ENCODE measurements at regions not wholly inside any gene's neighbourhood (a gene's known extent, or its start where the extent isn't known, plus 50 kb on each side); places are given as distances from the start of the nearest gene placed in this dataset.

- TF ChIP-seq, protein P1, sequence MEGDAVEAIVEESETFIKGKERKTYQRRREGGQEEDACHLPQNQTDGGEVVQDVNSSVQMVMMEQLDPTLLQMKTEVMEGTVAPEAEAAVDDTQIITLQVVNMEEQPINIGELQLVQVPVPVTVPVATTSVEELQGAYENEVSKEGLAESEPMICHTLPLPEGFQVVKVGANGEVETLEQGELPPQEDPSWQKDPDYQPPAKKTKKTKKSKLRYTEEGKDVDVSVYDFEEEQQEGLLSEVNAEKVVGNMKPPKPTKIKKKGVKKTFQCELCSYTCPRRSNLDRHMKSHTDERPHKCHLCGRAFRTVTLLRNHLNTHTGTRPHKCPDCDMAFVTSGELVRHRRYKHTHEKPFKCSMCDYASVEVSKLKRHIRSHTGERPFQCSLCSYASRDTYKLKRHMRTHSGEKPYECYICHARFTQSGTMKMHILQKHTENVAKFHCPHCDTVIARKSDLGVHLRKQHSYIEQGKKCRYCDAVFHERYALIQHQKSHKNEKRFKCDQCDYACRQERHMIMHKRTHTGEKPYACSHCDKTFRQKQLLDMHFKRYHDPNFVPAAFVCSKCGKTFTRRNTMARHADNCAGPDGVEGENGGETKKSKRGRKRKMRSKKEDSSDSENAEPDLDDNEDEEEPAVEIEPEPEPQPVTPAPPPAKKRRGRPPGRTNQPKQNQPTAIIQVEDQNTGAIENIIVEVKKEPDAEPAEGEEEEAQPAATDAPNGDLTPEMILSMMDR (conservative IDR thresholded peaks at IDR 0.05), result no peak
- no peak for TF ChIP-seq ZFX (IDR thresholded peaks at IDR 0.05)
Observed at GRCh38 chr6:80437801-80438200, 331.3 kb downstream of the BCKDHB start.
